H1 (cell line): ENCODE measurements at regions not wholly inside any gene's neighbourhood (a gene's known extent, or its start where the extent isn't known, plus 50 kb on each side); places are given as distances from the start of the nearest gene placed in this dataset.

ENCODE experiments used
- CTCF ChIA-PET: fragments of 300-600 bp; sonication (Branson Sonifier 250); formaldehyde crosslinking; loops from one replicate; lab custom pipeline; 2021; ENCODE audit not compliant: partially characterized antibody; lab: Charles Lee
- POLR2A ChIA-PET: fragments of 300-600 bp; sonication (Branson Sonifier 250); formaldehyde crosslinking; loops from one replicate; lab custom pipeline; 2021; ENCODE audit warnings: inconsistent platforms; ENCODE audit not compliant: partially characterized antibody; lab: Charles Lee
- DNase-seq, 2 experiments: peaks; one replicate each; pipeline versions ENCODE4 v3.0.0 to v3.0.0-alpha.2; 2010 to 2022; ENCODE audit warnings: low spot score in 2 of 2, low read depth in 1 of 2, mixed read lengths in 1 of 2
- FAIRE-seq: peaks from 2 replicates; lab custom pipeline; 2011; peaks lifted over from hg19 to GRCh38; lab: Jason Lieb, UNC
- H2AFZ ChIP-seq: 2 replicates; pipeline ENCODE4 v1.8.1; 2012; ENCODE audit warnings: low read length, inconsistent platforms
- H2AK5ac ChIP-seq: 2 replicates; pipeline ENCODE4 v1.6.1; 2013; ENCODE audit warnings: low read depth, low read length
- H2BK120ac ChIP-seq: replicated peaks from 2 replicates; pipeline ENCODE3; 2013; ENCODE audit warnings: low read depth, low read length, inconsistent platforms
- H2BK12ac ChIP-seq: 2 replicates; pipeline ENCODE4 v1.6.1; 2013; ENCODE audit warnings: low read depth, low read length
- H2BK15ac ChIP-seq: 2 replicates; pipeline ENCODE4 v1.6.1; 2013; ENCODE audit warnings: low read length
- H2BK20ac ChIP-seq: 2 replicates; pipeline ENCODE4 v1.6.1; 2013; ENCODE audit warnings: low read length
- H2BK5ac ChIP-seq: 2 replicates; pipeline ENCODE4 v1.6.1; 2013; ENCODE audit warnings: low read depth, low read length
- H3K14ac ChIP-seq: 2 replicates; pipeline ENCODE4 v1.6.1; 2013; ENCODE audit warnings: inconsistent platforms; ENCODE audit not compliant: insufficient read length
- H3K18ac ChIP-seq: 2 replicates; pipeline ENCODE4 v1.6.1; 2013; ENCODE audit warnings: low read length; ENCODE audit errors: extremely low read depth
- H3K23ac ChIP-seq: 2 replicates; pipeline ENCODE4 v1.6.1; 2013; ENCODE audit warnings: inconsistent platforms; ENCODE audit not compliant: insufficient read length
- H3K23me2 ChIP-seq: 2 replicates; pipeline ENCODE4 v1.6.1; 2013; ENCODE audit warnings: low read depth, low read length
- H3K27ac ChIP-seq: 2 replicates; pipeline ENCODE4 v1.6.1; 2011; ENCODE audit warnings: low read depth, low read length, inconsistent platforms
- H3K27me3 ChIP-seq, 4 experiments: replicated peaks in 1 of 4; 1 replicate in 1 of 4; 2 replicates in 3 of 4; pipeline versions ENCODE4 v1.6.1 to v1.8.1; 2011 to 2013; ENCODE audit warnings: low read length in 3 of 4, mild to moderate bottlenecking in 3 of 4, inconsistent platforms in 2 of 4, mixed read lengths in 2 of 4, moderate library complexity in 1 of 4; ENCODE audit not compliant: control insufficient read depth in 3 of 4, insufficient read depth in 3 of 4; ENCODE audit errors: extremely low read depth in 1 of 4
- H3K36me3 ChIP-seq, 4 experiments: 2 replicates each; pipeline versions ENCODE4 v1.6.1 to v1.8.1; 2011 to 2013; ENCODE audit warnings: mild to moderate bottlenecking in 4 of 4, low read length in 3 of 4, moderate library complexity in 2 of 4, control low read depth in 1 of 4, inconsistent platforms in 1 of 4; ENCODE audit not compliant: insufficient read depth in 4 of 4, control insufficient read depth in 2 of 4
- H3K4ac ChIP-seq: replicated peaks from 2 replicates; pipeline ENCODE3; 2013; ENCODE audit warnings: low read length, low read depth, mixed read lengths, inconsistent platforms; ENCODE audit not compliant: insufficient read length
- H3K4me1 ChIP-seq, 4 experiments: replicated peaks in 1 of 4; 1 replicate in 1 of 4; 2 replicates in 3 of 4; pipeline versions ENCODE4 v1.6.1 to v1.8.1; 2011 to 2013; ENCODE audit warnings: low read length in 3 of 4, inconsistent platforms in 2 of 4, mixed read lengths in 1 of 4; ENCODE audit not compliant: insufficient read depth in 4 of 4, control insufficient read depth in 3 of 4
- H3K4me2 ChIP-seq, 2 experiments: 2 replicates each; pipeline versions ENCODE4 v1.6.1 to v1.8.1; 2011 to 2013; ENCODE audit warnings: low read depth in 2 of 2, low read length in 2 of 2, control low read depth in 1 of 2, inconsistent platforms in 1 of 2, mild to moderate bottlenecking in 1 of 2; ENCODE audit not compliant: insufficient read depth in 1 of 2
- H3K4me3 ChIP-seq, 4 experiments: fragments of 200-600, 300-600 bp in 1 of 4; sonication (generic), shearing (Covaris generic), sonication (Bioruptor Twin) in 1 of 4; 2 replicates each; pipeline versions ENCODE4 v1.5.1 to v1.8.1; 2011 to 2016; ENCODE audit warnings: low read length in 4 of 4, low read depth in 3 of 4, control low read depth in 2 of 4, inconsistent platforms in 2 of 4, mild to moderate bottlenecking in 2 of 4, mixed read lengths in 1 of 4, moderate library complexity in 1 of 4; ENCODE audit not compliant: insufficient read depth in 2 of 4; ENCODE audit errors: extremely low read depth in 1 of 4
- H3K56ac ChIP-seq: replicated peaks from 2 replicates; pipeline ENCODE3; 2013; ENCODE audit warnings: low read depth, mild to moderate bottlenecking, mixed read lengths, low read length, inconsistent platforms; ENCODE audit not compliant: insufficient read length
- H3K79me1 ChIP-seq: 2 replicates; pipeline ENCODE4 v1.6.1; 2013; ENCODE audit warnings: low read depth, low read length, control low read depth
- H3K79me2 ChIP-seq, 2 experiments: 2 replicates each; pipeline versions ENCODE4 v1.6.1 to v1.8.1; 2012 to 2013; ENCODE audit warnings: low read length in 2 of 2, mild to moderate bottlenecking in 2 of 2, inconsistent platforms in 1 of 2; ENCODE audit not compliant: insufficient read depth in 2 of 2, control insufficient read depth in 1 of 2
- H3K9ac ChIP-seq, 4 experiments: replicated peaks in 1 of 4; 1 replicate in 1 of 4; 2 replicates in 3 of 4; pipeline versions ENCODE4 v1.6.1 to v1.8.1; 2011 to 2013; ENCODE audit warnings: low read depth in 3 of 4, low read length in 3 of 4, control low read depth in 2 of 4, mild to moderate bottlenecking in 2 of 4, moderate library complexity in 2 of 4, inconsistent platforms in 1 of 4; ENCODE audit errors: extremely low read depth in 1 of 4
- H3K9me3 ChIP-seq, 2 experiments: 2 replicates each; pipeline versions ENCODE4 v1.6.1 to v1.8.1; 2012 to 2013; ENCODE audit warnings: mild to moderate bottlenecking in 2 of 2, moderate library complexity in 2 of 2, control low read depth in 1 of 2, inconsistent platforms in 1 of 2, low read depth in 1 of 2, low read length in 1 of 2, mixed read lengths in 1 of 2; ENCODE audit not compliant: insufficient read depth in 2 of 2
- H4K20me1 ChIP-seq, 2 experiments: replicated peaks in 1 of 2; 2 replicates each; pipeline versions ENCODE3 to v1.8.1; 2011 to 2013; ENCODE audit warnings: inconsistent platforms in 2 of 2, low read length in 2 of 2, mild to moderate bottlenecking in 1 of 2; ENCODE audit not compliant: insufficient read depth in 2 of 2, control insufficient read depth in 1 of 2
- H4K5ac ChIP-seq: 2 replicates; pipeline ENCODE4 v1.6.1; 2013; ENCODE audit warnings: low read length, low read depth, mixed read lengths, inconsistent platforms; ENCODE audit not compliant: insufficient read length
- H4K8ac ChIP-seq: 2 replicates; pipeline ENCODE4 v1.8.0; 2013; ENCODE audit warnings: mild to moderate bottlenecking, moderate library complexity, low read length, inconsistent platforms; ENCODE audit not compliant: insufficient read depth; ENCODE audit errors: extremely low read depth
- H4K91ac ChIP-seq: replicated peaks from 2 replicates; pipeline ENCODE3; 2013; ENCODE audit warnings: low read length, mixed read lengths, inconsistent platforms; ENCODE audit not compliant: insufficient read length
- MAFK ChIP-seq: IDR thresholded peaks from 2 replicates; pipeline ENCODE4 v1.6.1; 2012; ENCODE audit warnings: low read depth, mild to moderate bottlenecking, improper control_type of control experiment, low read length
- NRF1 ChIP-seq: IDR thresholded peaks from 2 replicates; pipeline ENCODE4 v1.6.1; 2011; ENCODE audit warnings: mild to moderate bottlenecking, low read depth, low read length, improper control_type of control experiment
- WGBS, 2 experiments: shearing (Covaris generic) in 1 of 2; methylation state at CpG; one replicate each; pipeline versions ENCODE4 v1.1.6 to v1.1.7; 2013 to 2015; ENCODE audit warnings: low lambda C conversion rate in 2 of 2, mixed read lengths in 2 of 2, inconsistent platforms in 1 of 2, low coverage in 1 of 2, missing lambda C conversion rate in 1 of 2; ENCODE audit not compliant: insufficient replicate concordance in 2 of 2, insufficient coverage in 1 of 2, insufficient read length in 1 of 2; ENCODE audit errors: extremely low coverage in 1 of 2, missing lambda C conversion rate in 1 of 2; 5-methylcytosine and 5-hydroxymethylcytosine counted together
- TF ChIP-seq, protein P1 (sequence below): IDR thresholded peaks from 2 replicates; pipeline ENCODE4 v1.6.1; 2011; ENCODE audit warnings: low read depth, mild to moderate bottlenecking, low read length; ENCODE audit not compliant: insufficient read depth

DNA sequence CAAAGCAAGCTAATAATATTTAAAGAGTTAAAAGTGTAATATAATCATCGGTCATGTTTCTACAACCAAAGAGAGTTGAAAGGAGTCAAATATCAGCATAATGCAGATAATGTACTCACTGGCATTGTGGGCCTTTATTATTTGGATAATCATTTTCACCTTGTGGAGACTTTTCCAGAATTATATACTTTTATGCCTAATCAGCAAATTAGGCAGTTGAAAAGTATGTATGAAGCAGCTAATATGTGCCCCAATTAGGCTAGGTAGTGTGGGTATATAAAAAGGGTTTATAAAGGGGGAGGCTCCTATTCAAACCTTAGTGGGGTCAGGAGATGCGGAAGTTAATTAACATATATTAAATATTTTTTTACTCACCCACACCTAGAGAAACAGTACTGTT is 102.8 kb upstream of the HNRNPU start:
- H4K8ac ChIP-seq = no peak overlapping the region
- no peak overlapping the region for H2AK5ac ChIP-seq
- H3K18ac ChIP-seq = no peak overlapping the region
- no peak overlapping the region for H4K5ac ChIP-seq
- no peak overlapping the region for H2BK5ac ChIP-seq
- no peak overlapping the region for H3K4ac ChIP-seq
- H3K56ac ChIP-seq = no peak overlapping the region
- H2BK15ac ChIP-seq = no peak overlapping the region
- H2BK120ac ChIP-seq = no peak overlapping the region
- peaks cover 2 to 9% (median 7%) of the 10 kb centered on the region in 4 experiments; a peak in 6 of 7 replicates for H3K4me1 ChIP-seq
- no peak overlapping the region for H2BK12ac ChIP-seq
- no peak overlapping the region for H3K27ac ChIP-seq
- WGBS, 2 experiments = 88% methylated on average over 2 of the region's 2 CpGs; no CpG with 5 or more reads in 1 of the 2 experiments
- H3K9me3 ChIP-seq = no peaks in the 10 kb centered on the region
- no peaks in the 10 kb centered on the region for H4K20me1 ChIP-seq
- H3K36me3 ChIP-seq = no peaks in the 10 kb centered on the region
- H2BK20ac ChIP-seq = no peak overlapping the region
- no peak overlapping the region for H3K4me3 ChIP-seq
- ChIA-PET CTCF (no interaction called here), POLR2A (interaction anchor here (0.9 to 7.1 kb wide), 2 partner anchors 105 to 128 kb away, joined by 3 to 139 read pairs; partner anchors contain the start of gene HNRNPU)
- H3K4me2 ChIP-seq = no peak overlapping the region
- H3K79me1 ChIP-seq = no peaks in the 10 kb centered on the region
- H3K27me3 ChIP-seq = no peaks in the 10 kb centered on the region
- FAIRE-seq (no peak), DNase-seq (no peak)
- peaks cover 7% of the 10 kb centered on the region for H3K23me2 ChIP-seq
- TF ChIP-seq, protein P1, sequence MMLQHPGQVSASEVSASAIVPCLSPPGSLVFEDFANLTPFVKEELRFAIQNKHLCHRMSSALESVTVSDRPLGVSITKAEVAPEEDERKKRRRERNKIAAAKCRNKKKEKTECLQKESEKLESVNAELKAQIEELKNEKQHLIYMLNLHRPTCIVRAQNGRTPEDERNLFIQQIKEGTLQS = no peak
- TF ChIP-seq NRF1 (no peak), MAFK (peak; percentile 83)
- no peak overlapping the region for H2AFZ ChIP-seq
- peaks cover 0 to 3% of the 10 kb centered on the region in 2 experiments; a peak in 1 of 4 replicates for H3K79me2 ChIP-seq
- no peak overlapping the region for H4K91ac ChIP-seq
- no peak overlapping the region for H3K23ac ChIP-seq
- H3K9ac ChIP-seq = no peak overlapping the region
- H3K14ac ChIP-seq = no peak overlapping the region
